ENCODE measurements at regions not wholly inside any gene's neighbourhood (a gene's known extent, or its start where the extent isn't known, plus 50 kb on each side); places are given as distances from the start of the nearest gene placed in this dataset.

DNA sequence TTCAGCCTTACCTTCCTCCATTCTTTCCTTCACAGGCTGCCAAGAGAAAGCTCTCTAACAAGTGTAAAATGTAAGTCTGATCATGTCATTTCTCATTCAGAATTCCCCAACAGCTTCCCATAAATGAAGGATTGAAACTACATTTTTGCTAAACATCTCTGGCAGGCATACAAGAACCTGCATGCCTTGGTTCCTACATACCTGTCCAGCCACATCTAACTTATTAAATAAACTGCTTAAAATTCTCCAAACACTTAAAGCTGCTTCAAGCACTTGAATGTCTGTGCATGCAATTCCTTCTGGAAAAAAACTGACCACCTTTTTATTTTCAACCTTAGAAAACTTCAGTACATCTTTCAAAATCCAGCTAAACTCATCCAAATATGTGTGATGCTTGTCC lies 84.4 kb upstream of the DCN start:
- TF ChIP-seq SPI1 (IDR thresholded peaks at IDR 0.05; ENCODE audit: borderline replicate concordance, low read depth), result no peak
- TF ChIP-seq, protein P1, sequence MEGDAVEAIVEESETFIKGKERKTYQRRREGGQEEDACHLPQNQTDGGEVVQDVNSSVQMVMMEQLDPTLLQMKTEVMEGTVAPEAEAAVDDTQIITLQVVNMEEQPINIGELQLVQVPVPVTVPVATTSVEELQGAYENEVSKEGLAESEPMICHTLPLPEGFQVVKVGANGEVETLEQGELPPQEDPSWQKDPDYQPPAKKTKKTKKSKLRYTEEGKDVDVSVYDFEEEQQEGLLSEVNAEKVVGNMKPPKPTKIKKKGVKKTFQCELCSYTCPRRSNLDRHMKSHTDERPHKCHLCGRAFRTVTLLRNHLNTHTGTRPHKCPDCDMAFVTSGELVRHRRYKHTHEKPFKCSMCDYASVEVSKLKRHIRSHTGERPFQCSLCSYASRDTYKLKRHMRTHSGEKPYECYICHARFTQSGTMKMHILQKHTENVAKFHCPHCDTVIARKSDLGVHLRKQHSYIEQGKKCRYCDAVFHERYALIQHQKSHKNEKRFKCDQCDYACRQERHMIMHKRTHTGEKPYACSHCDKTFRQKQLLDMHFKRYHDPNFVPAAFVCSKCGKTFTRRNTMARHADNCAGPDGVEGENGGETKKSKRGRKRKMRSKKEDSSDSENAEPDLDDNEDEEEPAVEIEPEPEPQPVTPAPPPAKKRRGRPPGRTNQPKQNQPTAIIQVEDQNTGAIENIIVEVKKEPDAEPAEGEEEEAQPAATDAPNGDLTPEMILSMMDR (IDR thresholded peaks at IDR 0.05; ENCODE audit: insufficient read depth, low read length), result no peak
